NCI-H774 (cell line): ENCODE measurements at regions not wholly inside any gene's neighbourhood (a gene's known extent, or its start where the extent isn't known, plus 50 kb on each side); places are given as distances from the start of the nearest gene placed in this dataset.

ENCODE experiments used
- DNase-seq: peaks from one replicate; lab custom pipeline; 2025; lab: John Stamatoyannopoulos, UW

DNA sequence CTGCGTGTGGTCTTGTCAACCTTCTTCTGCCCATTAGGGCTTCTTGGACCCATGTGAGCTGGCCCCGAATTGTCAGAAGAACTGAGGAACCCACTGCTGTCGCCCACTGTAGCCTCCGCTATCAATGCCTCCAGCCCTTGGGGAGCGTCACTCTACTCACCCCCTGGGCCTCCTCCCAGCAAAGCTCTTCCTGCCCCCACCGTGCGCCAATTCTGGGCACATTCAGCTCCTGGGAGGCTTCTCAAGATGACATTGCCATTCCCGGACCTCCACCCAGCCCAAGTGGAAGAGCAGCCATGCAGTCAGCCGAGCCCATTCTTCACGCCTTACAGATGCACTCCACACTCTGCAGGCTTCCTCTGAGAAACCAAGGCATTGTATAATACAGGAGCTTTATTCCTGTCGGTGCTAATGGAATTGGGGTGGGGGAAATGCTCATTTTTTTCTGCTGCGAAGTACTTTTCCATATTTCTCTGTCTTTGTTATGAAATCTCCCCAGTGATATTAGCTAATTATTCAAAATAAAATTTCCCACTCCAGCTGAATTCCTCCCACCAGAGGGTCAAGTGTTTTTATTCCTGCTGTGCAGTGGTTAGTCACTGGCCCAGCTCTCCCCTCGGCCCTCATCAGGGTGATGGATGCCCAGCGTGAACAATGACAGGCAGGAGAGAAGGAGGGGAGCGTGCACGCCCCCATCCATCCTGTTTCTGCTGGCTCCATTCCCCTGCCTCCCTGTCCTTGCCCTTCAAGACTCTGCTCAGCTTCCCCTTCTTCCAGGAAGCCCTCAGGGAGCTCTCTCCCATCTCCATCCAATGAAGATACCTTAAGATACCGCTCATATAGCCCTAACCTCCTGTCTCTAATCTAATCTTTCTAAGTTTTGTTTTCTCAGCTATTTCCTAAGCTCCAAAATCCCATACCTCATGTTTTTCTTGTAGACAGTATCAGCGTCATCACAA lies 87.7 kb downstream of the C16orf95 start:
- no peak for DNase-seq

DNA sequence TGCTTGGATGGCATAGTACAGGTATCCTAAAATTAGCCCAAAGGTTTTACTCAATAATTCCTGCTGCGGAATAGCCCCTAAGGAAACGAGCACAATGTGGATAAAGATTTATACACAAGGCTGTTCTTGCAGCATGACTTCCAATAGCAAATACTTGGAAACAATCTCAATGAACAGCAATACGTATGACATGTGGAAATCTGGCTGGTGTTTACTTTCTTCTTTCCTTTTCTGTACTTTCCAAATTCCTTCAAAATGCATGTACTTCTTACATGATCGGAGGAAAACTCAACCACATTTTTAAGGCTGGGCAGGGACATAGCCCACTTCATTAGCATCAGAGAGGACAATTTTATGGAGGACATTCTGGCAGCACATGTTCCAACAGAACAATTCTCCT lies 86.6 kb downstream of the C16orf95 start:
- no peak for DNase-seq

- no peak for DNase-seq
Observed at GRCh38 chr16:87231295-87231694, 85.9 kb downstream of the C16orf95 start.

DNA sequence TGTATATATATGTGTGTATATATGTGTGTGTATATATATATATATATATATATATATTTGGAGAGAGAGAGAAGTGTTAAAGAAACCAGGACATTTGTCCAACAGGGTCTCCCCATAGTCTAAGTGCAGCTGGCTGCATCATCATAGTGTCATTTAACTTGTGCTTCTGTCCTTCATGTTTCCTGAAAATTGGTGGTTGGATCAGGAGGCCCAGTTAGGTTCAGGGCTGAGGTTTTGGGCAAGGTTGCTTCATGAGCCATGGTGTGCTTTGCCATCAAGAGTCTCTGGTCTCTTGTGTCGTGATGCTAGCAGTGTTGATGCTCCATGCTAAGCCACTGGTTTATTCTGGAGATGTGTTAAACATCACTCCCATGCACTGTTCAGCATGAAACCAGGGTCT lies 85.3 kb downstream of the C16orf95 start:
- no peak for DNase-seq

- no peak for DNase-seq
Observed at GRCh38 chr16:87233928-87234327, 83.3 kb downstream of the C16orf95 start.

DNA sequence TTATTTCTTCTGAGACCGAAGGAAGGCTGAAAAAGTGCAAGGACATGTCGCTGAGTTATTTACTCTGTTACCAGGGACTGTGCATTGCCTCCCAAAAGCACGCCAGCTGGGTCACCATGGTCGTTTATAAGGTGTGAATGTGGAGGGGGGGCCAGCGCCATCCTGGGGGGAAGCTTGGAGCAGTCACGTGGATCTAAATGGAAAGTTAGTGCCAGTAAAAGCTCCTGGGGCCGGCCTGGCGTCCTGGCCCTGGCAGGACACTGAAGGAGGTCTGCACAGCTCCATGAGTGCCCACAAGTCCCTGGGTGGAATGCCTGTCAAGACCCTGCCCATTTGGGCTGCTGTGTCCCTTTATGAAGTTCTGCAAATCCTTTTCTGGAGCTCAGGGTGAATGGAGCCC lies 82.6 kb downstream of the C16orf95 start:
- DNase-seq: no peak

GRCh38 chr16:87235810-87236515 lies 81.2 kb downstream of the C16orf95 start:
- no peak for DNase-seq

DNA sequence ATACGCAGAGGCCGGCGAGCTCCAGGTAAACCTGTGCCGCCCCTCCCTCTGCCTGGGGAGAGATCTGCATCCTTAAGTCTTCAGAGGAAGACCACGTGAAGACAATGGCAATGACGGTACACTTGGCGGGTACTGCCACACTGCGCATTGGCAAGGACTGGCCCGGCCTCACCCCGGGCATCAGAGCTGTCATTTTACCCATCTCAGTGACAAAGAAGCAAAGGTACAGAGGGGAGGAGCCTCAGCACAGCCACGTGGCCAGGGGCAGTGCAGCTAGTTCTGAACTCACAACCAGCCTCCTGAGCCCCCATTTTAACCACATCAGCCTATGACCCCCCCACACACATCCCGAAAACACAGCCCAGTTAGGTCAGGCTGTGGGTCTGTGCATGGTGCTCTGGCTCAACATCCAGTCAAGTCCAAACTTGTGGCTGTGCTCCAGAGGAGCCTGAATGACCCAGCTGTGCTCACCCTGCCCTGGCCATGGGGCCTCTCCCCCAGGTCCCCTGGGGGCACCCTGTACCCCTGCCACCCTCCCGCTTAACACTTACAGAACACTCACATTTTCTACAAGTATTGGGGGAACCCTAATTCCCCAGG lies 80.6 kb downstream of the C16orf95 start:
- DNase-seq: no peak

- no peak for DNase-seq
Observed at GRCh38 chr16:87238361-87238715, 78.9 kb downstream of the C16orf95 start.

DNA sequence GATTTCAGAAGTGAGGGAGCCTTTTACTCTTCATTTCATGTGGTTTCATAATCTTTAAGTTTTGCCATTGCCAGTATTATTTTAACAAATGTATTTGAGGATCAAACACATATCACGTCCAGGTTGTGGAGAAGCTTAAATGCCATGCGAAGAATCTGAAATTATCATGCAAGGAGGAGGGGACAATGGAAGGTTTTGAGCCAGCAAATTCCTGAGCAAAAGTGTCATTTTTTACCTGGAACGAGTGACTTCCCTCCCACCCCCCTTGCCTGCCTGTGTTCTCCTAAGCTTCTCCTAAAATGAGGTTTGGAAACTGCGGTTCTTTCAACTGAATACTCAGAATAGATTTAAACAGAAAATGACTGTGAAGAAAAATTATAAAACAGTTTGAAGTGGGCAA lies 77.6 kb downstream of the C16orf95 start:
- no peak for DNase-seq

GRCh38 chr16:87240211-87241136 lies 76.7 kb downstream of the C16orf95 start:
- no peak for DNase-seq

GRCh38 chr16:87241137-87241771 lies 75.9 kb downstream of the C16orf95 start:
- no peak for DNase-seq

DNA sequence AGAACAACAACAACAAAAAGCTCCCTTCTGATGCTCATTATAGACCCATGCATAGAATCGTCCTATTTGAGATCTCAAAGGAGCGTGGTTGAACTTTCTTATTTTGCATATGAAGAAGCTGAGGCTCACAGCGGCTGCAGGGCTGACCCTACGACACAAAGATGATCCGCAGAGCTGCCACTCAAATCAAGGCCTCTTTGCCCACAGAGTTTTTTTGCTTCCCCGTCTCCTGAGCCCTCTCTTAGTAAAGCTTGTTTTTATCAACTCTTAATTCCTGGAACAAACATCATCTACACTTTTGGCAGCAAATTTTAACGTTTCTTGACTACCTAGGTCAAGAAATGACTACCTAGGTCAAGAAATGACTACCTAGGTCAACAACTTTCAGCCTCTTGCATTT lies 73.7 kb downstream of the C16orf95 start:
- DNase-seq: no peak

- DNase-seq: no peak
Observed at GRCh38 chr16:87244636-87245197, 72.5 kb downstream of the C16orf95 start.

GRCh38 chr16:87245511-87245910 lies 71.7 kb downstream of the C16orf95 start:
- no peak for DNase-seq

DNA sequence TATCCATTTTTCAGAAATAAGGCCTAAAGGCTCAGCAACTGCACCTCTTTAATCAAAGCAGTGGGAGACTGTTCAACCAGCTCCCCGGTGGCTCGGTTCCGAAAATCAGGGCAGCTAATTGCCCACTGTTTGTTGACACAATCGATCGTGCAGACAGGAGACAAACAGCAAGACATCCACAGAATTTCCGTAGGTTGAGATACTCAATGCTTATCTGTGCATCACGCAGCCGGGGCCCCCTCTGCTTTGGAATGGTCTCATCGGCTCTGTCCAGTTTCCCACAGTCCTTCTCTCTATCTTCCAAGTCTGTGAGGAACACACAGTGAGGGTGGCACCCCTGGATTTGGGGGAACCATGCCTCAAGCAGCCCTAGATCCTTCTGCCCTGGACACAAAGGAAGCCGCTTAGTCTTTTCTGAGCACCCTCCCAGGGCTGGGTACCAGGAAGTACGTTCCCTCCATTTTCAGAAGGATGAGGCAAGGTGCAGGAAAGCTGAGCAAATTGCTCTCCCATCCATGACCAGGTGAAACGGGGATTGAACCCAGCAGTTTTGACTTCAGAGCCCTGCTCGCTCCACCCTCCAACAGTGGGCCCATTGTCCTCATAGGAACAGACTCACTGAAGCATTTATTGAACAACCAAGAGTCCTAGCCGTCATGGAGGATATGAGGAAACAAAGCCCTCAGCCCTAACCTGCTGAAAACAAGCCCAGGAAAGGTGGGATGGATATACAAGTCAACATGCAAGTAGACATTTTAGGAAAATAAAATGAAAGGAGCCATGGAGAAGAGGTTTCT lies 70.7 kb downstream of the C16orf95 start:
- no peak for DNase-seq

DNA sequence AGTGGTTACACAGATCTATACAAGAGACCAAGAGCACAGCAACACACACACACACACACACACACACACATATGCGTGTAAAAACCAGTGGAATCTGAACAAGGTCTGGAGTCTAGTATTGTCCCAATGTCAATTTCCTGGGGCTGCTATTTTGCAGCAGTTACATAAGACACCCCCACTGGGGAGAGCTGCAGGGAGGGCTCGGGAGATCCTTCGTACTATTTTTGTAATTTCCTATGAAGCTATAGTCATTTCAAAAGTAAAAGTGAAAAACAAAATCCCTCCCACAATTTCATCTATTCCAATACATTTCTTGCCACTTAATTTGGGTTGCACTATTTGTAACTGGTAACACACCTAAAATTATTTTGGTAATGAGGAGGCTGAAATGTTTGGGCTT lies 68.5 kb downstream of the C16orf95 start:
- no peak for DNase-seq

GRCh38 chr16:87249425-87249824 lies 67.8 kb downstream of the C16orf95 start:
- DNase-seq: no peak

DNA sequence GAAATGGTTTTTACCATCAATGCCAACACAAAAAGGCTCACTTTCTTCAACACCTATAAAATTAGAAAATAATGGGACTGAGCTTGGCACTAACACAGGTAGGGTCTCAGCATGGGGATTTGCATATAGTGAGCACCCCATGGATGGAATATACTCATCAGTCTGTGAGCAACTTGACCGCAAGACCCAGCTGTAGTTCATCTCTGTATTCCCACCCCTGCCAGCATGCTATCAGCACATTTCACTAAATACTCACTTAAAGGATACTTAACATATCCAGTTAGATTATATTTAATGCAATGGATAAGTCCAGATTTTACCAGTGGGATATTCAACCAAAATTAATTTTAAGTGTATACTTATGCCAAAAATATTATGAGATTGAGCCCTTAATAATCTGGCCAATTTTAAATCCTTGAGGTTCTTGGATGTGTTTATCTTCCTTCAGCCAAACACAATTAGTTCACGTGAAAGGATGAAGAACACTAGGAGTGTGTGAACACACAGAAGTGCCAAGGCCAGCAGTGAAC lies 66.7 kb downstream of the C16orf95 start:
- no peak for DNase-seq
